WTC11 (cell line): ENCODE measurements at regions not wholly inside any gene's neighbourhood (a gene's known extent, or its start where the extent isn't known, plus 50 kb on each side); places are given as distances from the start of the nearest gene placed in this dataset.

Experiments used
- ATAC-seq: fragments of 200-7000 bp; cut with Tn5 transposase; 2 replicates; pipeline ENCODE4 v1.10.0; 2021; ENCODE audit warnings: mild to moderate bottlenecking, moderate library complexity
- CTCF ChIA-PET: fragments of 300-600 bp; sonication (Branson Sonifier 250); formaldehyde crosslinking; loops from one replicate; lab custom pipeline; 2021; ENCODE audit warnings: antibody characterized with exemption; lab: Charles Lee
- POLR2A ChIA-PET: fragments of 350-600 bp; sonication (Branson Sonifier 250); formaldehyde crosslinking; loops from one replicate; lab custom pipeline; 2021; ENCODE audit warnings: antibody characterized with exemption; lab: Charles Lee
- DNase-seq: peaks from one replicate; pipeline ENCODE4 v3.0.0; 2021; ENCODE audit warnings: low spot score
- H3K27ac Mint-ChIP-seq: 2 replicates; pipeline ENCODE4 v1.8.0; 2021; ENCODE audit warnings: mixed read lengths
- H3K27me3 Mint-ChIP-seq: 2 replicates; pipeline ENCODE4 v1.8.0; 2021; ENCODE audit warnings: low read depth, mild to moderate bottlenecking, moderate library complexity, mixed read lengths
- H3K36me3 Mint-ChIP-seq: 2 replicates; pipeline ENCODE4 v1.8.0; 2021; ENCODE audit warnings: mixed read lengths
- H3K4me1 Mint-ChIP-seq: 2 replicates; pipeline ENCODE4 v1.8.0; 2022; ENCODE audit warnings: mixed read lengths
- H3K4me3 Mint-ChIP-seq: 2 replicates; pipeline ENCODE4 v1.8.0; 2021; ENCODE audit warnings: mild to moderate bottlenecking, moderate library complexity, mixed read lengths
- H3K9me3 Mint-ChIP-seq: 2 replicates; pipeline ENCODE4 v1.8.0; 2021; ENCODE audit warnings: mixed read lengths
- AFF4 ChIP-seq: sonication (generic); formaldehyde crosslinking; IDR thresholded peaks from 2 replicates; pipeline ENCODE4 v1.8.1; 2023; ENCODE audit warnings: mild to moderate bottlenecking, missing genetic modification reagents, borderline replicate concordance
- CBFB ChIP-seq: sonication (generic); formaldehyde crosslinking; IDR thresholded peaks from 2 replicates; pipeline ENCODE4 v1.8.1; 2022; ENCODE audit warnings: mild to moderate bottlenecking, low read depth, missing genetic modification reagents
- CREM ChIP-seq: sonication (generic); formaldehyde crosslinking; IDR thresholded peaks from 2 replicates; pipeline ENCODE4 v1.8.1; 2022; ENCODE audit warnings: mild to moderate bottlenecking, missing genetic modification reagents, moderate library complexity
- E2F5 ChIP-seq: sonication (generic); formaldehyde crosslinking; IDR thresholded peaks from 2 replicates; pipeline ENCODE4 v1.8.1; 2022; ENCODE audit warnings: mild to moderate bottlenecking, moderate library complexity, missing genetic modification reagents
- GRHL2 ChIP-seq: fragments of 250-450 bp; sonication (Bioruptor Pico); IDR thresholded peaks from 2 replicates; pipeline ENCODE4 v1.8.0; 2022; ENCODE audit warnings: mild to moderate bottlenecking, moderate library complexity; ENCODE audit not compliant: insufficient replicate concordance, severe bottlenecking
- HMGXB4 ChIP-seq: sonication (generic); formaldehyde crosslinking; IDR thresholded peaks from 2 replicates; pipeline ENCODE4 v1.8.1; 2023; ENCODE audit warnings: mild to moderate bottlenecking, moderate library complexity, missing genetic modification reagents
- MAX ChIP-seq: sonication (generic); formaldehyde crosslinking; IDR thresholded peaks from 2 replicates; pipeline ENCODE4 v1.8.0; 2022; ENCODE audit warnings: mild to moderate bottlenecking, missing genetic modification reagents
- MXD4 ChIP-seq: fragments of 250-450 bp; sonication (Bioruptor Pico); IDR thresholded peaks from 2 replicates; pipeline ENCODE4 v1.8.0; 2021; ENCODE audit warnings: mild to moderate bottlenecking, moderate library complexity, borderline replicate concordance
- NFE2L1 ChIP-seq: sonication (generic); formaldehyde crosslinking; IDR thresholded peaks from 2 replicates; pipeline ENCODE4 v1.8.1; 2023; ENCODE audit warnings: missing genetic modification reagents
- NR1H2 ChIP-seq: sonication (generic); formaldehyde crosslinking; IDR thresholded peaks from 2 replicates; pipeline ENCODE4 v1.9.0; 2021; ENCODE audit warnings: mild to moderate bottlenecking, moderate library complexity, missing genetic modification reagents
- NR3C1 ChIP-seq: sonication (generic); formaldehyde crosslinking; conservative IDR thresholded peaks from 2 replicates; pipeline ENCODE4 v1.8.1; 2023; ENCODE audit warnings: low read depth, mild to moderate bottlenecking, missing genetic modification reagents
- RORB ChIP-seq: fragments of 250-450 bp; sonication (Bioruptor Pico); IDR thresholded peaks from 2 replicates; pipeline ENCODE4 v1.9.0; 2021; ENCODE audit warnings: mild to moderate bottlenecking
- SMAD3 ChIP-seq: sonication (generic); formaldehyde crosslinking; IDR thresholded peaks from 2 replicates; pipeline ENCODE4 v1.8.0; 2022; ENCODE audit warnings: missing genetic modification reagents, mild to moderate bottlenecking, borderline replicate concordance
- SMAD4 ChIP-seq: sonication (generic); formaldehyde crosslinking; IDR thresholded peaks from 2 replicates; pipeline ENCODE4 v1.8.0; 2022; ENCODE audit warnings: mild to moderate bottlenecking, missing genetic modification reagents
- SP1 ChIP-seq: sonication (generic); formaldehyde crosslinking; conservative IDR thresholded peaks from 2 replicates; pipeline ENCODE4 v1.8.1; 2022; ENCODE audit warnings: missing genetic modification reagents
- TP53 ChIP-seq: sonication (generic); formaldehyde crosslinking; IDR thresholded peaks from 2 replicates; pipeline ENCODE4 v1.8.1; 2023; ENCODE audit warnings: mild to moderate bottlenecking, missing genetic modification reagents
- ZNF416 ChIP-seq: fragments of 250-450 bp; sonication (Bioruptor Pico); IDR thresholded peaks from 2 replicates; pipeline ENCODE4 v1.9.0; 2021; ENCODE audit warnings: mild to moderate bottlenecking, inconsistent platforms
- ZNF425 ChIP-seq: fragments of 250-450 bp; sonication (Bioruptor Pico); conservative IDR thresholded peaks from 2 replicates; pipeline ENCODE4 v1.9.0; 2021; ENCODE audit warnings: mild to moderate bottlenecking

- Mint-ChIP-seq H3K4me3 (no peak overlapping the region), H3K36me3 (peaks cover 21% of the 10 kb centered on the region), H3K4me1 (no peaks in the 10 kb centered on the region), H3K27me3 (peaks cover 5% of the 10 kb centered on the region), H3K9me3 (peaks cover 46% of the 10 kb centered on the region), H3K27ac (no peak overlapping the region)
- POLR2A ChIA-PET: no interaction called here
- CTCF ChIA-PET: no interaction called here
- ATAC-seq (no peak), DNase-seq (no peak)
- TF ChIP-seq TP53 (CRISPR knock-in tag) (no peak), NFE2L1 (CRISPR knock-in tag) (no peak), AFF4 (CRISPR knock-in tag) (no peak), MXD4 (CRISPR knock-in tag) (no peak), ZNF416 (CRISPR knock-in tag) (no peak), SP1 (CRISPR knock-in tag) (no peak), HMGXB4 (CRISPR knock-in tag) (no peak), RORB (CRISPR knock-in tag) (no peak), SMAD4 (CRISPR knock-in tag) (no peak), SMAD3 (CRISPR knock-in tag) (no peak), NR3C1 (CRISPR knock-in tag) (no peak), CREM (CRISPR knock-in tag) (no peak), E2F5 (CRISPR knock-in tag) (no peak), ZNF425 (CRISPR knock-in tag) (no peak), GRHL2 (CRISPR knock-in tag) (no peak), NR1H2 (CRISPR knock-in tag) (no peak), MAX (CRISPR knock-in tag) (no peak), CBFB (CRISPR knock-in tag) (no peak)
- TF ChIP-seq, all 79 proteins: peak for 0
Observed at GRCh38 chr18:78856569-78857313, 122.9 kb upstream of the SALL3 start.
